Hepatocyte (in vitro differentiated cells): ENCODE measurements at regions not wholly inside any gene's neighbourhood (a gene's known extent, or its start where the extent isn't known, plus 50 kb on each side); places are given as distances from the start of the nearest gene placed in this dataset.

ENCODE experiments used
- DNase-seq: peaks from one replicate; pipeline ENCODE4 v3.0.0-alpha.2; 2016; ENCODE audit warnings: low spot score
- H2AFZ ChIP-seq: fragments of 200-600 bp; sonication (generic); 2 replicates; pipeline ENCODE4 v1.6.0; 2016; ENCODE audit warnings: antibody characterized with exemption, mild to moderate bottlenecking
- H3K27ac ChIP-seq: fragments of 200-600 bp; sonication (generic); 2 replicates; pipeline ENCODE4 v1.5.1; 2016; ENCODE audit warnings: mild to moderate bottlenecking
- H3K27me3 ChIP-seq: fragments of 200-600 bp; sonication (generic); 2 replicates; pipeline ENCODE4 v1.6.1; 2016
- H3K36me3 ChIP-seq: fragments of 200-600 bp; sonication (generic); replicated peaks from 2 replicates; pipeline ENCODE4 v1.5.1; 2016; ENCODE audit warnings: low read depth; ENCODE audit not compliant: insufficient read depth
- H3K4me1 ChIP-seq: fragments of 200-600 bp; sonication (generic); 2 replicates; pipeline ENCODE4 v1.5.1; 2016; ENCODE audit warnings: mild to moderate bottlenecking, moderate library complexity; ENCODE audit not compliant: insufficient read depth
- H3K4me2 ChIP-seq: fragments of 200-600 bp; sonication (generic); 2 replicates; pipeline ENCODE4 v1.6.0; 2016
- H3K4me3 ChIP-seq: fragments of 200-600 bp; sonication (generic); 2 replicates; pipeline ENCODE4 v1.5.1; 2016; ENCODE audit warnings: mild to moderate bottlenecking
- H3K79me2 ChIP-seq: fragments of 200-600 bp; sonication (generic); 2 replicates; pipeline ENCODE4 v1.6.0; 2017; ENCODE audit warnings: mild to moderate bottlenecking
- H3K9me2 ChIP-seq: fragments of 200-600 bp; sonication (generic); replicated peaks from 2 replicates; pipeline ENCODE4 v1.6.0; 2017; ENCODE audit warnings: mild to moderate bottlenecking; ENCODE audit not compliant: insufficient read depth
- H3K9me3 ChIP-seq: fragments of 200-600 bp; sonication (generic); 2 replicates; pipeline ENCODE4 v1.5.1; 2016; ENCODE audit warnings: low read depth, mild to moderate bottlenecking
- H4K20me1 ChIP-seq: fragments of 200-600 bp; sonication (generic); 2 replicates; pipeline ENCODE4 v1.6.0; 2016; ENCODE audit warnings: mild to moderate bottlenecking; ENCODE audit not compliant: insufficient read depth, poor library complexity, severe bottlenecking
- EZH2 ChIP-seq: fragments of 200-600 bp; sonication (generic); IDR thresholded peaks from 2 replicates; pipeline ENCODE4 v1.6.1; 2016; ENCODE audit warnings: antibody characterized with exemption, mild to moderate bottlenecking, borderline replicate concordance
- EZH2phosphoT487 ChIP-seq: fragments of 200-600 bp; sonication (generic); IDR thresholded peaks from one replicate; pipeline ENCODE4 v1.6.1; 2018; ENCODE audit warnings: antibody characterized with exemption, mild to moderate bottlenecking, low read depth, moderate library complexity; ENCODE audit not compliant: unreplicated experiment, severe bottlenecking
- WGBS: methylation state at CpG from one replicate; pipeline ENCODE4 v1.1.6; 2016; ENCODE audit warnings: low lambda C conversion rate; ENCODE audit errors: missing lambda C conversion rate; 5-methylcytosine and 5-hydroxymethylcytosine counted together
- TF ChIP-seq, protein P1 (sequence below): fragments of 200-600 bp; sonication (generic); IDR thresholded peaks from 2 replicates; pipeline ENCODE4 v1.5.1; 2016; ENCODE audit warnings: antibody characterized with exemption, mild to moderate bottlenecking; ENCODE audit not compliant: poor library complexity

DNA sequence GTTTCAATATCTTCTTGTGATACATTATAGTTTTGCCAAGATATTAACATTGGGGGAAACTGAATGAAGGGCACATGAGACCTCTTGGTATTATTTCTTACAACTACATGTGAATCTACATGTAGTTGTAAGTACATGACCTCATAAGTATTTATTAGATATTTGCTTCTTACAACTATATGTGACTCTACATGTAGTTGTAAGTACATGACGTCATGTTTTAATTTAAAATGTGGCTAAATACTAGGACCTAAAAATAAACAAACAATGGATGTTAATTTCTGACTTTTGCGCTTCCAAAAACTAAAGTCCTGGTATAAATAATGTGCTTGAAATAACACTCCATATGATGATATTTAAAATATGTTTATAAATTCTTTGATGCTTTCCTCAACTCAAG is 190.2 kb downstream of the CBLL2 start:
- Histone ChIP-seq H3K4me1 (no peaks in the 10 kb centered on the region), H4K20me1 (no peaks in the 10 kb centered on the region), H3K27ac (no peak overlapping the region), H2AFZ (no peak overlapping the region), H3K4me3 (no peak overlapping the region), H3K9me3 (no peaks in the 10 kb centered on the region), H3K27me3 (no peaks in the 10 kb centered on the region), H3K9me2 (no peaks in the 10 kb centered on the region), H3K36me3 (no peaks in the 10 kb centered on the region), H3K4me2 (no peak overlapping the region), H3K79me2 (no peaks in the 10 kb centered on the region)
- 82% methylated on average over 2 of the region's 2 CpGs for WGBS
- DNase-seq: no peak
- TF ChIP-seq EZH2 (no peak), EZH2phosphoT487 (no peak)
- TF ChIP-seq, protein P1, sequence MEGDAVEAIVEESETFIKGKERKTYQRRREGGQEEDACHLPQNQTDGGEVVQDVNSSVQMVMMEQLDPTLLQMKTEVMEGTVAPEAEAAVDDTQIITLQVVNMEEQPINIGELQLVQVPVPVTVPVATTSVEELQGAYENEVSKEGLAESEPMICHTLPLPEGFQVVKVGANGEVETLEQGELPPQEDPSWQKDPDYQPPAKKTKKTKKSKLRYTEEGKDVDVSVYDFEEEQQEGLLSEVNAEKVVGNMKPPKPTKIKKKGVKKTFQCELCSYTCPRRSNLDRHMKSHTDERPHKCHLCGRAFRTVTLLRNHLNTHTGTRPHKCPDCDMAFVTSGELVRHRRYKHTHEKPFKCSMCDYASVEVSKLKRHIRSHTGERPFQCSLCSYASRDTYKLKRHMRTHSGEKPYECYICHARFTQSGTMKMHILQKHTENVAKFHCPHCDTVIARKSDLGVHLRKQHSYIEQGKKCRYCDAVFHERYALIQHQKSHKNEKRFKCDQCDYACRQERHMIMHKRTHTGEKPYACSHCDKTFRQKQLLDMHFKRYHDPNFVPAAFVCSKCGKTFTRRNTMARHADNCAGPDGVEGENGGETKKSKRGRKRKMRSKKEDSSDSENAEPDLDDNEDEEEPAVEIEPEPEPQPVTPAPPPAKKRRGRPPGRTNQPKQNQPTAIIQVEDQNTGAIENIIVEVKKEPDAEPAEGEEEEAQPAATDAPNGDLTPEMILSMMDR: no peak

DNA sequence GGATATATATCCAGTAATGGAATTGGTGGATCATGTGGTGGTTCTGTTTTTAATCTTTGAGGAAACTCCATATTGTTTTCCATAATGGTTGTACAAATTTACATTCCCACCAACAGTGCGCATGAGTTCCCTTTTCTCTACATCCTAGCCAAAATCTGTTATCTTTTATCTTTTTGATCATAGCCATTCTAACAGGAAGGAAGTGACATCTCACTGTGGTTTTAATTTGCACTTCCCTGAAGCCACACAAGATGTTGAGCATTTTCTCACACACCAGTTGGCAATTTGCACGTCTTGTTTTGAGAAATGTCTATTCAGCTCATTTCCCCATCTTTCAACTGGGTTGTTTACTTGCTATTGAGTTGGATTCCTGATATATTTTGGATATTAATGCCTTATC is 194.9 kb downstream of the CBLL2 start:
- no peaks in the 10 kb centered on the region for H3K79me2 ChIP-seq
- no peak overlapping the region for H3K27ac ChIP-seq
- H4K20me1 ChIP-seq: no peaks in the 10 kb centered on the region
- H3K4me3 ChIP-seq: no peak overlapping the region
- 64% methylated on average over 2 of the region's 2 CpGs for WGBS
- H3K9me3 ChIP-seq: no peaks in the 10 kb centered on the region
- no peak overlapping the region for H2AFZ ChIP-seq
- no peaks in the 10 kb centered on the region for H3K4me1 ChIP-seq
- no peaks in the 10 kb centered on the region for H3K9me2 ChIP-seq
- DNase-seq: no peak
- H3K27me3 ChIP-seq: no peaks in the 10 kb centered on the region
- H3K36me3 ChIP-seq: no peaks in the 10 kb centered on the region
- H3K4me2 ChIP-seq: no peak overlapping the region
- no peak for TF ChIP-seq EZH2
- TF ChIP-seq, protein P1: no peak
- TF ChIP-seq EZH2phosphoT487: no peak

DNA sequence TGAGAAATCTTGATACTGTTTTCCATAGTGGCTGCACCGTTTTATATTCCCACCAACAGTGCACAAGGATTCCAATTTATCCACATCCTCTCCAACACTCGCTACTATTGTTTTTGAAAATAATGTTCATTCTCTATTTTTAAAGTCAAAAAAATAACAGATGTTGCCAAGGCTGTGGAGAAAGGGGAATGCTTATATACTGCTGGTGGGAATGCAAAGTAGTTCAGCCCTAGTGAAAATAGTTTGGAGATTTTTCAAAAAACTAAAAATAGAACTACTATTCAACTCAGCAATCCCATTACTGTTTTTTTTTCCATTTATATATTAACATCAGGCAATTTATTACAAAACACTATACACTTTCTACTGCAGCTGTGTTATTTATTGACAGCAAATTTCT is 208.7 kb downstream of the CBLL2 start:
- H3K4me1 ChIP-seq: no peaks in the 10 kb centered on the region
- 52% methylated on average over 2 of the region's 2 CpGs for WGBS
- no peaks in the 10 kb centered on the region for H3K9me3 ChIP-seq

More for the DNA sequence above, 208.7 kb downstream of the CBLL2 start:
- H3K4me2 ChIP-seq: no peak overlapping the region
- no peaks in the 10 kb centered on the region for H3K27me3 ChIP-seq
- no peaks in the 10 kb centered on the region for H3K36me3 ChIP-seq
- H3K79me2 ChIP-seq: no peaks in the 10 kb centered on the region
- no peak for DNase-seq
- TF ChIP-seq EZH2phosphoT487 (no peak), EZH2 (no peak)
- TF ChIP-seq, protein P1: no peak
- H4K20me1 ChIP-seq: no peaks in the 10 kb centered on the region
- no peak overlapping the region for H2AFZ ChIP-seq
- H3K9me2 ChIP-seq: no peaks in the 10 kb centered on the region
- no peak overlapping the region for H3K27ac ChIP-seq
- H3K4me3 ChIP-seq: no peak overlapping the region
